GM23338 (cell line): ENCODE measurements at regions not wholly inside any gene's neighbourhood (a gene's known extent, or its start where the extent isn't known, plus 50 kb on each side); places are given as distances from the start of the nearest gene placed in this dataset.

Experiments used
- ATAC-seq: fragments of 200-7000 bp; cut with Tn5 transposase; 3 replicates; pipeline ENCODE4 v1.9.1; 2020
- DNase-seq: peaks from one replicate; pipeline ENCODE4 v3.0.0-alpha.2; 2015; ENCODE audit warnings: low spot score
- H2AFZ ChIP-seq: fragments of 200-600 bp; sonication (generic); 2 replicates; pipeline ENCODE4 v1.8.0; 2016; ENCODE audit warnings: antibody characterized with exemption, mild to moderate bottlenecking, moderate library complexity
- H3F3A ChIP-seq: fragments of 200-600 bp; sonication (generic); replicated peaks from 2 replicates; pipeline ENCODE4 v1.8.0; 2017; ENCODE audit warnings: antibody characterized with exemption, mixed run types, low read depth
- H3K27ac ChIP-seq: fragments of 200-600 bp; sonication (generic); 2 replicates; pipeline ENCODE4 v1.6.1; 2016; ENCODE audit warnings: low read depth
- H3K27me3 ChIP-seq: fragments of 200-600 bp; sonication (generic); 2 replicates; pipeline ENCODE4 v1.8.0; 2016; ENCODE audit warnings: mild to moderate bottlenecking, mixed run types, moderate library complexity; ENCODE audit not compliant: insufficient read depth
- H3K36me3 ChIP-seq: fragments of 200-600 bp; sonication (generic); 2 replicates; pipeline ENCODE4 v1.8.0; 2016; ENCODE audit warnings: mild to moderate bottlenecking; ENCODE audit not compliant: insufficient read depth
- H3K4me1 ChIP-seq: fragments of 200-600 bp; sonication (generic); 2 replicates; pipeline ENCODE4 v1.8.0; 2016; ENCODE audit warnings: mild to moderate bottlenecking, moderate library complexity; ENCODE audit not compliant: insufficient read depth
- H3K4me2 ChIP-seq: fragments of 200-600 bp; sonication (generic); 2 replicates; pipeline ENCODE4 v1.7.1; 2017; ENCODE audit warnings: mixed run types
- H3K4me3 ChIP-seq: fragments of 200-600 bp; sonication (generic); 2 replicates; pipeline ENCODE4 v1.6.1; 2016; ENCODE audit warnings: mixed run types
- H3K79me2 ChIP-seq: fragments of 200-600 bp; sonication (generic); replicated peaks from 2 replicates; pipeline ENCODE4 v1.8.0; 2017; ENCODE audit warnings: mild to moderate bottlenecking; ENCODE audit not compliant: insufficient read depth
- H3K9me2 ChIP-seq: fragments of 200-600 bp; sonication (generic); 2 replicates; pipeline ENCODE4 v1.8.0; 2017; ENCODE audit not compliant: insufficient read depth
- H4K20me1 ChIP-seq: fragments of 200-600 bp; sonication (generic); replicated peaks from 2 replicates; pipeline ENCODE4 v1.8.0; 2017; ENCODE audit warnings: mild to moderate bottlenecking; ENCODE audit not compliant: insufficient read depth
- H3K27ac Mint-ChIP-seq: 2 replicates; pipeline ENCODE4 v1.8.0; 2020; ENCODE audit warnings: inconsistent platforms, mild to moderate bottlenecking, moderate library complexity, mixed read lengths
- H3K27me3 Mint-ChIP-seq: 3 replicates; pipeline ENCODE4 v1.8.0; 2022; ENCODE audit warnings: low read depth, mild to moderate bottlenecking, moderate library complexity, mixed read lengths, inconsistent platforms; ENCODE audit not compliant: insufficient read depth, poor library complexity
- H3K36me3 Mint-ChIP-seq: 3 replicates; pipeline ENCODE4 v1.8.0; 2021; ENCODE audit warnings: low read depth, mild to moderate bottlenecking, inconsistent platforms, moderate library complexity, mixed read lengths
- H3K4me1 Mint-ChIP-seq: 3 replicates; pipeline ENCODE4 v1.8.0; 2020; ENCODE audit warnings: mild to moderate bottlenecking, inconsistent platforms, mixed read lengths
- H3K4me3 Mint-ChIP-seq: 3 replicates; pipeline ENCODE4 v1.8.0; 2021; ENCODE audit warnings: moderate library complexity, mild to moderate bottlenecking, inconsistent platforms, mixed read lengths
- H3K9me3 Mint-ChIP-seq: 3 replicates; pipeline ENCODE4 v1.8.0; 2020; ENCODE audit warnings: moderate library complexity, mild to moderate bottlenecking, inconsistent platforms, mixed read lengths
- CREB1 ChIP-seq: fragments of 250-450 bp; sonication (Bioruptor Pico); IDR thresholded peaks from 2 replicates; pipeline ENCODE4 v1.5.0; 2020; ENCODE audit warnings: low read depth, mild to moderate bottlenecking, moderate library complexity
- EZH2 ChIP-seq: fragments of 200-600 bp; sonication (generic); IDR thresholded peaks from one replicate; pipeline ENCODE4 v1.8.0; 2017; ENCODE audit warnings: antibody characterized with exemption, mild to moderate bottlenecking, low read depth; ENCODE audit not compliant: unreplicated experiment
- JUNB ChIP-seq: IDR thresholded peaks from one replicate; pipeline ENCODE4 v1.6.1; 2016; ENCODE audit warnings: antibody characterized with exemption; ENCODE audit not compliant: unreplicated experiment
- NANOG ChIP-seq: IDR thresholded peaks from 2 replicates; pipeline ENCODE4 v1.6.1; 2016; ENCODE audit warnings: antibody characterized with exemption, borderline replicate concordance
- POLR2AphosphoS5 ChIP-seq: IDR thresholded peaks from 2 replicates; pipeline ENCODE4 v1.6.1; 2016; ENCODE audit warnings: antibody characterized with exemption, low read depth
- REST ChIP-seq: IDR thresholded peaks from one replicate; pipeline ENCODE4 v1.6.1; 2018; ENCODE audit warnings: antibody characterized with exemption; ENCODE audit not compliant: unreplicated experiment
- STAT1 ChIP-seq: IDR thresholded peaks from one replicate; pipeline ENCODE4 v1.6.1; 2016; ENCODE audit warnings: antibody characterized with exemption; ENCODE audit not compliant: unreplicated experiment
- ZNF331 ChIP-seq: fragments of 250-450 bp; sonication (Bioruptor Pico); IDR thresholded peaks from 2 replicates; pipeline ENCODE4 v1.5.0; 2020; ENCODE audit warnings: low read depth, mild to moderate bottlenecking, moderate library complexity

DNA sequence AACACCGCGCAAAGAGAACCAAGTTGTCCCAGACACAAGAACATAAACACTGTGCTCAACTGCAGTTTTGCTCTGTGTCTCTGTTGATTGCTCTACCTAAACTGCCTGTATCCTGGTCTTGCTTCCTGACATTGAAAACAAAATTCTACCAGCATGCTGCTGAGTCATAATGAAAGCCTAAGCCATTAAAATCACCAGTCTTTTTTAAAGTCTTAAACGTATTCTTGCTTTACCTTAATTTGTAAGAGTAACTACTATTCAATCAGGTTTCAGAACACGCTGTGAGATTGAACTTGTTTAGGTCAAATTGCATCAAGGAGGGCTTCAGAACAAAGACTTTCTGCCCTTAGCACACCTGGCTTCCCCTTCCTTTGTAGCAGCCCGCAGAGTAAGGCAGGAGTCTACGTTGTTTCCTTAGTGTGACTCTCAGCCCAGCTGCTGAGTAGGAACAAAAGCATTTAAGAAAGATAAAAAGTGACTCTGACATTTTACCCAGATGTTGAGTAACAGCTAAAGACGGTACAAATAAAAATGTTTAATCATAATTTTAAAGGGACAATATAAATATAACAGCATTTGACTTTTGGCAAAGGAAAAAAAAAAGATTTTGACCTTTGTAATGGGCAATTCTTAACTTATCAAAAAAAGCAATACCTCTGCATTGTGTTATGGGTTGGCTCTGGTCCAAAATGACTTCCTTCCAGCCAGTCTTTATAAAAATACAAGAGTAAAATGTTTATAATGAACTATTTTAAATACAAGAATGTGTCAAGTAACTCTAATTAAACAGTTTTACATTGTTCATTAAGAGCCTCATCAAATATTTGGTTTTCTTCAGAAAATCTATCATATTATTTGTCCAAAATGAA lies 186.9 kb upstream of the ADGRL4 start:
- Histone ChIP-seq H3K4me3 (no peak overlapping the region), H3K4me2 (no peak overlapping the region), H3K27me3 (no peaks in the 10 kb centered on the region), H2AFZ (no peak overlapping the region; the same call in 1 of the 2 replicates), H3K9me2 (no peaks in the 10 kb centered on the region), H3K79me2 (no peaks in the 10 kb centered on the region), H4K20me1 (no peaks in the 10 kb centered on the region), H3K27ac (peak overlapping the region; percentile 18; the same call in 1 of the 2 replicates), H3K36me3 (no peaks in the 10 kb centered on the region), H3F3A (no peaks in the 10 kb centered on the region), H3K4me1 (no peaks in the 10 kb centered on the region)
- Mint-ChIP-seq H3K36me3 (no peaks in the 10 kb centered on the region), H3K27ac (peak overlapping the region; percentile 97), H3K27me3 (no peaks in the 10 kb centered on the region), H3K9me3 (no peaks in the 10 kb centered on the region), H3K4me3 (no peak overlapping the region), H3K4me1 (peaks cover 12% of the 10 kb centered on the region)
- DNase-seq (peak; percentile 75), ATAC-seq (peak; percentile 98)
- TF ChIP-seq CREB1 (CRISPR knock-in tag) (0 out of 2 replicates have a peak, but pooled peaks have one; percentile 35), EZH2 (no peak), STAT1 (no peak)

- peaks cover 12% of the 10 kb centered on the region for H3K4me1 Mint-ChIP-seq
- H3K36me3 ChIP-seq: no peaks in the 10 kb centered on the region
- no peaks in the 10 kb centered on the region for H3K27me3 ChIP-seq
- H3K36me3 Mint-ChIP-seq: no peaks in the 10 kb centered on the region
- H3K79me2 ChIP-seq: no peaks in the 10 kb centered on the region
- no peaks in the 10 kb centered on the region for H3K9me3 Mint-ChIP-seq
- H2AFZ ChIP-seq: no peak overlapping the region
- H3K27me3 Mint-ChIP-seq: no peaks in the 10 kb centered on the region
- no peak overlapping the region for H3K4me3 Mint-ChIP-seq
- no peak overlapping the region for H3K27ac Mint-ChIP-seq
- H3K9me2 ChIP-seq: no peaks in the 10 kb centered on the region
- no peaks in the 10 kb centered on the region for H3F3A ChIP-seq
- TF ChIP-seq POLR2AphosphoS5 (no peak), NANOG (no peak), EZH2 (no peak), JUNB (no peak), REST (no peak), STAT1 (no peak), ZNF331 (CRISPR knock-in tag) (no peak)
- H4K20me1 ChIP-seq: no peaks in the 10 kb centered on the region
- H3K4me3 ChIP-seq: no peak overlapping the region
- ATAC-seq (no peak), DNase-seq (no peak)
- no peaks in the 10 kb centered on the region for H3K4me1 ChIP-seq
- H3K27ac ChIP-seq: no peak overlapping the region
- H3K4me2 ChIP-seq: no peak overlapping the region
These were observed 183.5 kb upstream of the ADGRL4 start for GRCh38 chr1:79190074-79190473.
